NCI-H2029 (cell line): ENCODE measurements at regions not wholly inside any gene's neighbourhood (a gene's known extent, or its start where the extent isn't known, plus 50 kb on each side); places are given as distances from the start of the nearest gene placed in this dataset.
A peak's percentile ranks its signal among the peaks of the same experiment; 100 is the strongest.
"Not testable (repeated sequence)": the region's sequence is repeated elsewhere in the genome, so short reads cannot be mapped to it uniquely, and the experiment has no call there.

Experiments
- DNase-seq: peaks from one replicate; lab custom pipeline; 2025; lab: John Stamatoyannopoulos, UW

DNA sequence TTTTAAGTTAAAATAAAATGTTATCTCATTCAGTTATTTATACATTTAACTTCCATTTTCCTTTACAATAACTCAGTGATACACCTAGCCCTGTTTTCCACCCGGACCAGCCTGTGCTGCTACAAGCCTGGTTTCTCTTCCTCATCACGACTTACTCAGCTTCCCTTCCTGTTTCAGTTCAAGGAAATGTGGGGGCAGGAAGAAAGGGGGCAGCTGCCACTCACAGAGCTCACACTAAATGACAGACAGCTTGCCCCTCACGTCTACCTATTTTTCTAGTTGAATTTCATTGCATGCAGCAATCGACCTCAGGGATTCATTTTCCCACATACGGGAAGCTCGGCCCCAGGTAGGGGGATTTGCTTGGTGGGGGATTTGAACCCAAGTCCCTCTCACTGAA, 442.6 kb downstream of the TMEM121 start:
- DNase-seq, result not testable (repeated sequence)

DNA sequence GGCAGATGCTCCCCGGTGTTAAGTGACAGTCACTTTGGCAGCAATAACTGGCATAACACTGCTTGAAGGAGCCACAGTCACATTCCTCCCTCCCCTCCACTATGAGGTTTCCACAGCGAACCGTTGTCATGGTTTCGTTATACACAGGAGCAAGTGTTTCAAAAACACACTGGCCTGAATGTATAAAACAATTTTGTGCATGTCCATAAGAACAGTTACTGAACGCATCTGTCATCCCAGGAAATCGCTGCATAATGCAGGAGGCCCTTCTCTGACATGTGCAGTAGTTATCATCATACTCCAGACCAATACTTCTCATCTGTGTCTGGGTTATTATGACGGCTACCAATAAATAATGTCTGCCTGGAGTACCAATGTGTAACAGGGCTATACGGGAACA, 444.4 kb downstream of the TMEM121 start:
- not testable (repeated sequence) for DNase-seq

DNA sequence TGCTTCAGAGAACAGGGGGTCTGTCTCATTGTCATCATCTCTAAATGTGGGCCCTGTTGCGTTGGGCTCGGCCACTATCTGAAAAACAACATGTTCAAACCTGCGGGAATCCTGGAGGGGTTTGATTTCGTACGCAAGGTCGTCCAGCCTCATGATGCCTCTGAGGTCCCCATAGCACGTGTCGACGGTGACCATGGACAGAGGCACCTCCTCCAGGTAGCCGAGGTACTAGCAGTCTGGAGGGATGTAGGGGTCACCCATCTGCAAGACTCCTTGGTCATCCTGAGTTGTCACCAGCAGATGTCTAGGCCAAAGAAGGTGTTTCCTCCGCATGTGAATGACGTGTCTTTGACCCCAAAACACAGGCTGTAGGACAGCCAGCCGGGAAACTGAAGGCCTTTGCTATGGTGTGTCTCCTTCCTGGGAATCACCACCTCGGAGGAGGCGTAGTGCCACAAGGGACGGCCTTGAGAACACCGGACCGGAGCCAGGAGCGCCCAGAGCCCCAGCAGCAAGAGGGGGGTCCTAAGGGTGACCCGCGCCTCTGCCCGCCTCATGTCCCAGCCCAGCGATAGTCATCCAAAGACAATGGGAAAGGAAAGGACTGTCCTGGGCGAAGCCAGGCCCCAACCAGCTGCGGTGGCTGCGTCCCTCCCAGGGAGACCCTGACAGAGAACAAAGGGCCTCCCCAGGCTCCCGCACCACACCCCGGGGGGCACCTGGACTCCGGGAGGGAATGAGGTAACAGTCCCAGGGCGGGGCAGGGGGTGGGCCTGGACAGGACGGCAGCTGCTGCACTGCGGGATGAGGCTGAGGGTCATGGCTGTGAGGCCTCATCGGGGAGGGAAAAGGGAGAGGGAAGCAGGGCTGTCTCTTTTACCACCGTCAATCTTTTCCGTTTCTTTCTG, 445.5 kb downstream of the TMEM121 start:
- no peak for DNase-seq

DNA sequence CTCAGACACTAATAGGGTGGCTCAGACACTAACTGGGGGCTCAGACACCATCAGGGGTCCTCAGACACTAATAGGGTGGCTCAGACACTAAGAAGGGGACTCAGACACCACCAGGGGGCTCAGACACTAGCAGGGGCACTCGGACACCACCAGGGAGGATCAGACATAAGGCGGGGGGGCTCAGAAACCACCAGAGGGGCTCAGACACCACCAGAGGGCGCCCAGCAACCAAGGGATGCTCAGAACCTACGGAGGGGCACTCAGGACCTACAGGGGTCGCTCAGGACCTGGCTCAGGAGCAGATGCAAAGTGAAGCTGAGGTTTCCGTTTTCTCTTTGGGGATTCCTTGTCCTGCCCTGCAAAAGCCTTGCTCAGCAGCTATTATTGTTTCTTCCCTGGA, 448.5 kb downstream of the TMEM121 start:
- no peak for DNase-seq

DNA sequence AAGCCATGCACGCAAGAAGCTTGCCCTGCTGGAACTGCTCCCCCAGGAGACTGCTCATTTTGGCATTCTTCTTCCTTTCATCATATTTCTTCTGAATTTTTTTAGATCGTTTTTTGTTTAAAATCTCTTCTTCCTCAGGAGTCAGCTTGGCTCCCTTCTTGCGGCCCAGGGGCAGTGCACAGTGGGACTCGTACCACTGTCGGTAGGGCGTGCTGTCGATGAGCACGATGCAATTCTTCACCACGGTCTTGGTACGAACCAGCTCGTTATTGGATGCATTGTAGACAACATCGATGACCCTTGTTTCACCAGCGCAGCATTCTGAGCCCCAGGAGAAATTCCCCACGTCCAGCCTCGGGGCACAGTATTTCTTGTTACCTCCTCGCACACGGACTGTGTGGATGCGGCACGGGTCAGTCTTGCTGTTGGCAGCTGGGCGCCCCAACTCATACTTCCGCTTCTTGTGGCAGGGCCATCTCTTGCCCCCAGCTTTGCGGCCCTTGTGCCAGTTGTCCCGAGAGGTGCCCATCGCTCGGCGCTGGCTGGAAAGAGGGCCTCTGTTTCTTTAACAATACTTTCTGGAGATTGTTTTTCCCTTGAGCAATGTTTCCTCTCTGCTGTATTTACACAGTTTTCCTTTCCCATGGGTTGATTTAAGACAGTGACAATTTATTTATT, 452.4 kb downstream of the TMEM121 start:
- DNase-seq, result no peak

DNA sequence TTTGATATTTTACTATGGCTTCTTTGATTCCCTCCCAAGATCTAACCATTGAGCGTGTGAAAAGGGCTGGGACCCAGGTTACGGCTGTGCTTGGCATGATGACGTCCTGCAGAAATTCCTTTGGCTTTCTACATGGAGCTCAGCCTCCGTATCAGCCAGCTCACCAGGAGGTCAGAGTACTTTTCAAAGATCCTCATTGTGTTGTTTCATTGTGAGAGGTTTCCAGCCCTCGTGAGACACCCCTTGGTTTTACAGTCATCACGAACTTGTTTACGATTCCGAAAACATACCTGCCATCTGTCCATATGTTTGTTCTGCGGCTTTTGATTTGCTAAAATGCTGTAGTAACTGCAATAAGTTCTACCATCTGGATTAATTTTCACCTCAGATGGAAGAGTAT, 453.1 kb downstream of the TMEM121 start:
- no peak for DNase-seq

DNA sequence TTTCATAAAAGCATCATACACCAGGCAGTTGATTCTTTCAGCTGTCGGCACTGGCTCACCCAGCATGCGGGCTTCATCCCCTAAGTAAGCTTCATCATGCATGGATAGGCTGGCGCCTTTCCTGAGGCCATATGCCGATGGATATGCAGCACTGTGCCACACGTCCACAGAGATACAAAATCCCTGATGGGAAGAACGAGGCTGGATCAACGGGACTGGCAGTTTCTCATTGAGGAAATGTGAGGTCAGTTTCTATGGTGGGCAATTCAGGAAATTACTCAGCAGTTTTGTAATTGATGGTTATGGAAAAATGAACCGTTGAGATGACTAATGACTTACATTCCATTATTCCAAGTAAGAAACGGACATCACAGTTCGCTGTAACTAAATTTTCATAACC, 453.8 kb downstream of the TMEM121 start:
- DNase-seq, result no peak

DNA sequence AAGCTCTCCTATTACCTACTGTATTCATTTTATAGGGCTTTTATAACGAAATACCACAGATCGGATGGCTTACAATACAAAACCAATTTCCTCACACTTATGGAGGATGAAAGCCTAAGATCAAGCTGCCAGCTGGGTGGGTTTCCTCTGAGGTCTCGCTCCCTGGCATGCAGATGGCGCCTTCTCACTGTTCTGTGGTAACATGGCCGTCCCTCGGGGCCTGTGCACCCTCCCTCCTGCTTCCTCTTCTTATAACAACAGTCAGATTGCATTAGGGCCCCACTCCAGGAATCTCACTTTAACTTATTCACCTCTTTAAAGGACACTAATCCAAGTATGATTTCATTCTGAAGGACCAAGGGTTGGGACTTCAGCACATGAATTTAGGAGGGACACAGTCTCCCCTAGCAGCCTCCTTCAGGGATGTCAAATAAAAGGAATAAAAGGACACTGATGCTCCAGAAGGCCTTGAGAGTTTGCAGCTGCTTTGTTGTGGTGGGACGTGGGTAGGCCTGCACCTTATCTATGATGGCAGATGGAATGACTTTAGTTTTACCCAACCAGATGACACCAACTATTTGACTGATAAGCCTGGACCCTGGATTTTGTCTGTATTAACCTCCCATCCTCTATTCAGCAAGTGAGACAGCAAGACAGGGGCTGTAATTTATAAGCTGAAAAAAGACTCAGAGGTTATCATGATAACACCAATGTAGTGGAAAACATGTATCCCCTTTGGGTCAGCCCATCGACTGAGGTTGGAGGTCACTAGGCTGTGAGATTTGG, 455.3 kb downstream of the TMEM121 start:
- not testable (repeated sequence) for DNase-seq

DNA sequence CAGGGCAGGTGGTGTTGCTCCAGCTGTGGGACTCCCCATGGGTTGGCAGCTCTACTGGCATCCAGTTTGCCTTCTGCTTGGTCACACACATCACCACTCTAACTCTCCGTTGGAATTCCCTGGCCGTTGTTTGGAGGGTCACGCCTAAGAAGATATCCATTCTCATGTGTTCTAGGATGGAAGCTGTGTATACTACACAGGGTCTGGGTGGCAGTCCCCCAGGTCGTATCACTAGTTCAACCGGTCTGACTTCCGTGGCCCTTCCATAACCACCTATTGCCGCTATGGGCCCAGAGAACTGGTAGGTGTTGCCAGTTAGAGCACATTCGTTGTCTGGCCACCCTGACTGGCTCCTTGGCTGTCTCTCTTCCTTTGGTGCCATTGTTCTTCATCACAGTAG, 456.3 kb downstream of the TMEM121 start:
- no peak for DNase-seq

DNA sequence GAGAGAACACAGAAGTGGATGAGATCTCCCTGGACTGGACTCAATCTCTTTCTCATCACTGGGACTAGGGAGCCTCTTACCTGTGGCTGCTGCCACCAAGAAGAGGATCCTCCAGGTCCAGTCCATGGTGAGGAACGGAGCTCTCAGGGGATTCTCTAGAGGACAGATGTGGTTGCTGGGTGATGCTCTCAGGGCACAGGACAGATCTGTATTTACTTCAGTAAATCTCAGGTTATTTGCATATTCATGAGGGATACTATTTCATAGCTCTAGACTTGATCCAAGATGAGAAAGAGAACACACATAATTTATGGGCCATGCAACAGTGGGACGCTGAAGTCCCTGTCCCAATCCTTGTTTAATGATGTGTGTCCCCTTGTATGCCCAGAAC, 460.5 kb downstream of the TMEM121 start:
- no peak for DNase-seq

DNA sequence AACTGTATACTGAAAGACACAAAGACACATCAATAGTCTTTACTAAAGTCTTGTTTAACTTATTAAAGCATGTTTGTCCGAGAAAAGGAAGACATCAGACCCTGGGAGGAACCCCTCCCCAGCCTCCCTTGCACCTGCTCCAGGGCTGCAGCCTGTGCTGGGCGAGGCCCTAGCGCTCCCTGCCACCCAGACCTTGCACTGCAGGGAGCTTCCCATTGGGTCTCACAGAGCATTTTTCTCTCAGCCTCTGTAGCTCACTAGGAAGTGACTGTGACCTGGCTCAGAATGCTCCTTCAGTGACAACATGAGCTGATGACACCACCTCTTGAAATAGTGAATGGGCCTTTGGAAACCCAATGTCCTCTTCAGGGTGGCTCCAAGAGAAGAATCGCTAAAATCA, 461.2 kb downstream of the TMEM121 start:
- no peak for DNase-seq

DNA sequence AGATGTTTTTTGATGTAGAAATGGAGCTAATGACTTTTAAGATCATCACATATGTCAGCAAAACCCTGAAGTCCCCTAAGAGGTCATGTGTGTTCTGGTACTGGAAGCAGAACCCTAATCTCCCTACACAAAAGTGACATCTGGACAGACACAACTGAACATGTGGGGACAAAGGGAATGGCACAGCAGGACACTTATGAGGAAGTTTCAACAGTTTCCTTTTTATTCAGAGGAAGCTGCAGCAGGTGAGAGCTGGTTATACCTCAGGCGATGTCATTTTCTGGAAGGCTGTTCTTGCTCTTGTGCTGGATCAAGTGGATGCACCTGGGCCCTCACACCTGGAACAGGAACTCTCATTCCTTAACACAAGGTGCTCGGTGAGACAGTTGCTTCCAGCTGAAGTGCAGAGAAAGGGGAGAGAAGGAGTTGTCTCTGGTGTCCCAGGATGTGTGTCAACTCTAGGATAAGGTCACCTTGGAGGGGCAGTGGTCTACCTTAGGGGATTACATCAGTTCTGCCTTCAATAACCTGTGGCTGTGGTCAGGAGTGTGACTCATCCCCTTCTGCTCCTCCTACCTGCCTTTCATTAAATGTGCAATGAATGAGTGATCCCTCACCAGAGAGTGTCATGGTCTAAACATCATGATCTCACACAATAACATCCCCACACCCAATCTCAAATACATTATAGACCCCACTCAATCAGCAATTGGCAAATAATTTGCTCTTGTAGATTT, 463.4 kb downstream of the TMEM121 start:
- DNase-seq, result no peak

DNA sequence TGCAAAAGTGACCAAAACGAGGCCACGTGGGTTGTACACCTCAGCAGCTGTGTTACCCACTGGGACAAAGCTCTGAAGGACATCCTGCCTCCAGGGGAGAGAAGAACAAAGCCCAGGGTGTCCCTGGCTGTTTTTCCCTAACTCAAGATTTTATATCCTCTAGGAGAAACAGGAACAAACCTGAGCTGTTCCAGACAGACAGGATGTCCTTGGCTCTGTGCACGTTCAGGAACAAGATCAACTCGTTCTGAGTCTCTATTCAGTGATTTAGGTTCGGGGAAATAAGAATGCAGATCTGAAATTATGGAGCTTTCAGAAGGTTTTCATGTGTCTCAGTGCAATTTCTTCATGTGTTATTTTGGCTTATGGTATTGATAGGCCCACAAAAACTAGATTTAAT, 465.3 kb downstream of the TMEM121 start:
- DNase-seq, result not testable (repeated sequence)

DNA sequence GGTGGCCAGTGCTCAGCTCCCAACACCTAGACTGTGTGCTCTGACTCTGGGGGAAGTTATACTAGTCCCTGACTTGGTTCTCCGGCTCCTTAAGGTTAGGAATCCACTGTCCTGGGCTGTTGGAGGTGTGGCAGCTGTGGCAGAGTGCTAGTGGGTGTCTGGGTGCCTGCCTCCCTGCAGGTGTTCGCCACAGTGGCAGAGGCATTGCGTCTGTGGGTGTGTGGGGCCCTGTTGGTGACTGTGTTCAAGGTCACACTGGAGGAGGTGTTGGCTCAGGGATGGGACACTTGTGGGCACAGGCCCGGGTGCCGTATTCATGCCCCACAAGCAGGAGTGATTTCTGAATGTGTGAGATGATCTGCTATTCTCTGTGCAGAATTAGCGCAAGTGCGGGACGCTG, 467.4 kb downstream of the TMEM121 start:
- no peak for DNase-seq

DNA sequence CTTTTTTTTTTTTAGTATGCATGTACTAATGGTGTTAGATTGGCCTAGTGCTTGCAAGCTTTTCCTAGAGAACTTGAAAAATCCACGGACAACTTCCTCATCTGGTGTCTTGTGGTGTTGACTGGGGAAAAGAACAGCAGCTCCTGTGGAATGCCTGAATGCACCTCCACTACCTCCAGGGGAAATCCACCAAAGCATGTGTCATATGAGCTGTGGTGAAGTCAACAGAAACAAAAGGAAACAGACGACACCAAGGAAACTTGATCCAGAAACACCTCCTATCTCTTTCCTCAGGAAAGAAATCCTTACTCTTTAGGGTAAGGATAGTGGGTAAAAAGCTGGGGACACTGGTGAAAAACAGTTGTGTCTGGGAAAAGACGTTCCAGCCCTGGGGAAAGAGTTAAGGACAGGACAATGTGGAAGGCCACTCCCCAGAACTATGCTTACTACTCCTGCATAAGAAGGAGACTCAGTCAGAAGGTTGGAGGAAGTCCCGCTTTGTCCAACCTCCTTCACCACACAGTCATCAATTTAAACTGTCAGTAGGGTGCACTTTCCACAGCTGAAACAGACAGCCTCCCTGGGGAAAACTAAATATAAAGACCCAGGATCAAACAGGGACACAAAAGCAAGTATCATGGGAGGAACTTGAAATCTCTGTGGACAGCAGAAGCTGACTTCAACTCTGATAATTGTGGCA, 468.8 kb downstream of the TMEM121 start:
- DNase-seq, result not testable (repeated sequence)

DNA sequence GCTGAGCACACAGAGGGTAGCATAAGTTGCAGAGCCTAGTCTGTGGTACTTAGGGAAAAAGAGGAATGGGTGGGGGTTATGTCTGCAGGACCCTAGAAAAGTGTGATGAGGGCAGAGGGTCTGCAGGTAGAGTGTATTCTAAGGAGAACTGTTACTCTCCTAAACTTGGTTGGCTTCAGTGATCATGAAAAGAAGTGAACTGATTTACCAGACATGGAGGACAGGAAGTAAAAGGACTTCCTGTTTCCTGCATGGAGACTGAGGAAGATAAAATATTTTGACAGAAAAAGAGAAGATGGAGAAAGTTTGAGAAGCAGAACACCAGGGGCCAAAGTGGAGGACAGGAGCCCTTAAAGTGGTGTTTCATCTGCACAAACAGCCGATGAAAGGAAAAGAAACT, 472.2 kb downstream of the TMEM121 start:
- DNase-seq, result not testable (repeated sequence)

DNA sequence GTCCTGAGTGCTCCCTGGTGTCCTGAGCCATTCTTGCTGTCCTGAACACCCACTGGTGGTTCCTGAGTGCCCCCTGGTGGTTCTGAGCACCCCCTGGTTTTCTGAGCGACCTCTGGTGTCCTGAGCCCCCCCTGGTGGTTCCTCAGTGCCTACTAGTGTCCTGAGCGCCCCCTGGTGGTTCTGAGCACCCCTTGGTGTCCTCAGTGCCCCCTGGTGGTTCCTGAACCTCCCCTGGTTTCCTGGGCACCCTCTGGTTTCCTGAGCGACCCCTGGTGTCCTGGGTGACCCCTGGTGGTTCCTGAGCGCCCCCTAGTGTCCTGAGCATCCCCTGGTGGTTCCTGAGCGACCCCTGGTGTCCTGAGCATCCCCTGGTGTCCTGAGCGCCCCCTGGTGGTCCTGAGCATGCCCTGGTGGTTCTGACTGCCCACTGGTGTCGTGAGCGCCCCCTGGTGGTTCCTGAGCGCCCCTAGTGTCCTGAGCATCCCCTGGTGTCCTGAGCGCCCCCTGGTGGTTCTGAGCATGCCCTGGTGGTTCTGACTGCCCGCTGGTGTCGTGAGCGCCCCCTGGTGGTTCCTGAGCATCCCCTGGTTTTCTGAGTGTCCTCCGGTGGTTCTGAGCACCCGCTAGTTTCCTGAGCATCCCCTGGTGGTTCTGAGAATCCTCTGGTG, 473.1 kb downstream of the TMEM121 start:
- peak; percentile 9 for DNase-seq

DNA sequence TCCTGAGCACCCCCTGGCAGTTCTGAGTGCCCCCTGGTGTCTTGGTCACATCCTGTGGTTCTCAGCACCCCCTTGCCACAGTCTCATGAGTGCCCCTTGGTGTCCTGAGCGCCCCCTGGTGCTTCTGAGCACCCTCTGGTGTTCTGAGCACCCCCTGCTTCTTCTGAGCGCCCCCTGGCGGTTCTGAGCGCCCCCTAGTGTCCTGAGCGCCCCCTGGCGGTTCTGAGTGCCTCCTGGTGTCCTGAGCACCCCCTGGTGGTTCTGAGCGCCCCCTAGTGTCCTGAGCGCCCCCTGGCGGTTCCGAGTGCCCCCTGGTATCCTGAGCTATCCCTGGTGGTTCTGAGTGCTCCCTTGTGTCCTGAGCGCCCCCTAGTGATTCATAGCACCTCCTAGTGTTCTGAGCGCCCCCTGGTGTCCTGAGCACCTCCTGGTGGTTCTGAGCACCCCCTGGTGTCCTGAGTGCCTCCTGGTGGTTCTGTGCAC, 473.7 kb downstream of the TMEM121 start:
- not testable (repeated sequence) for DNase-seq

DNA sequence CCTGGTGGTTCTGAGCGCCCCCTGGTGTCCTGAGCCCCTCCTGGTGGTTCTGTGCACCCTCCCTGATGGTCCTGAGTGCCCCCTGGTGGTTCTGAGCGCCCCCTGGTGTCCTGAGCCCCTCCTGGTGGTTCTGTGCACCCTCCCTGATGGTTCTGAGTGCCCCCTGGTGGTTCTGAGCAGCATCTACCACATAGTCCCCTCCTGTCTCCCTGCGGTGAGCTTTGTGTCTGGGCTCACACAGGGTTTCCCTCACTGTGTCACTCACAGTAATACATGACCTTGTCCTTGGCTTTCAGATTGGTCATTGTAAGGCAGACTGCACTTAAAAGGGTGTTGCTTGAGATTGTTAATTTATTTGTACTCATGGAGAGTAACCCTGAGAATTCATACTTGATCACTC, 474.9 kb downstream of the TMEM121 start:
- DNase-seq, result not testable (repeated sequence)

DNA sequence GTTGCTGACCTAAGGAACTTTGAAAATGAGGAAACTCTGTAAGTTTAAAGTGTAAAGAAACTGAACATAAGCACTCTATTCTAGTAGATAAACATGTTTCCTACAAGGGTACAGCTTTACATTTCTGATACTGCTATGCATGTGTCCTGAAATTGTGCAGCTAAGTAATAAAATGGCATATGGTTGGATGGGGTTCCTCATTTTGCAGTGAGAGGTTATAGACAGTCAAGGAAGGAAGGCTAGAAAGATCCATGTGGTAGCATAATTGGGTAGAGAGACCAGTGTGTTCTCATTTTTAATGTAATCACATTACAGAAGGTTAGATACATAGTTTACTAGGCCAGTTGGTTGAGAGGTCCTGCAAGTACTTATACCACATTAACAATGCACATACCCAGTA, 477.0 kb downstream of the TMEM121 start:
- DNase-seq, result no peak
